ENCODE measurements at regions not wholly inside any gene's neighbourhood (a gene's known extent, or its start where the extent isn't known, plus 50 kb on each side); places are given as distances from the start of the nearest gene placed in this dataset.

GRCh38 chr17:70230850-70231640, 61.7 kb downstream of the KCNJ2 start:
- no peak for DNase-seq (ENCODE audit: extremely low read depth, insufficient read length)
- TF ChIP-seq CTCF (IDR thresholded peaks at IDR 0.05; ENCODE audit: insufficient read depth, low read length, poor library complexity, severe bottlenecking) = no peak
- Histone ChIP-seq H3K4me3 (replicated peaks; ENCODE audit: low read depth, low read length) (no peak overlapping the region), H3K27me3 (replicated peaks; ENCODE audit: control insufficient read depth, insufficient read depth, low read length) (no peaks in the 10 kb centered on the region), H3K36me3 (ENCODE audit: control insufficient read depth, insufficient read depth, low read length) (no peaks in the 10 kb centered on the region)

- DNase-seq (ENCODE audit: extremely low read depth, insufficient read length) = no peak
- H3K27me3 ChIP-seq (replicated peaks; ENCODE audit: control insufficient read depth, insufficient read depth, low read length) = no peaks in the 10 kb centered on the region
- H3K36me3 ChIP-seq (ENCODE audit: control insufficient read depth, insufficient read depth, low read length) = no peaks in the 10 kb centered on the region
- no peak overlapping the region for H3K4me3 ChIP-seq (replicated peaks; ENCODE audit: low read depth, low read length)
- TF ChIP-seq CTCF (IDR thresholded peaks at IDR 0.05; ENCODE audit: insufficient read depth, low read length, poor library complexity, severe bottlenecking) = no peak
Observed at GRCh38 chr17:70232466-70232865, 63.1 kb downstream of the KCNJ2 start.

- no peak for TF ChIP-seq CTCF (IDR thresholded peaks at IDR 0.05; ENCODE audit: insufficient read depth, low read length, poor library complexity, severe bottlenecking)
- no peak overlapping the region for H3K4me3 ChIP-seq (replicated peaks; ENCODE audit: low read depth, low read length)
- no peaks in the 10 kb centered on the region for H3K36me3 ChIP-seq (ENCODE audit: control insufficient read depth, insufficient read depth, low read length)
- H3K27me3 ChIP-seq (replicated peaks; ENCODE audit: control insufficient read depth, insufficient read depth, low read length) = no peaks in the 10 kb centered on the region
- DNase-seq (ENCODE audit: extremely low read depth, insufficient read length) = no peak
Observed at GRCh38 chr17:70235252-70235651, 65.9 kb downstream of the KCNJ2 start.

GRCh38 chr17:70238228-70238627, 68.9 kb downstream of the KCNJ2 start:
- TF ChIP-seq CTCF (IDR thresholded peaks at IDR 0.05; ENCODE audit: insufficient read depth, low read length, poor library complexity, severe bottlenecking) = no peak
- H3K36me3 ChIP-seq (ENCODE audit: control insufficient read depth, insufficient read depth, low read length) = no peaks in the 10 kb centered on the region
- no peak overlapping the region for H3K4me3 ChIP-seq (replicated peaks; ENCODE audit: low read depth, low read length)
- no peak for DNase-seq (ENCODE audit: extremely low read depth, insufficient read length)
- no peaks in the 10 kb centered on the region for H3K27me3 ChIP-seq (replicated peaks; ENCODE audit: control insufficient read depth, insufficient read depth, low read length)

- Histone ChIP-seq H3K36me3 (ENCODE audit: control insufficient read depth, insufficient read depth, low read length) (no peaks in the 10 kb centered on the region), H3K4me3 (replicated peaks; ENCODE audit: low read depth, low read length) (no peak overlapping the region)
- no peak for TF ChIP-seq CTCF (IDR thresholded peaks at IDR 0.05; ENCODE audit: insufficient read depth, low read length, poor library complexity, severe bottlenecking)
Observed at GRCh38 chr17:70238646-70239045, 69.3 kb downstream of the KCNJ2 start.

More at GRCh38 chr17:70238646-70239045, 69.3 kb downstream of the KCNJ2 start:
- DNase-seq (ENCODE audit: extremely low read depth, insufficient read length) = no peak
- no peaks in the 10 kb centered on the region for H3K27me3 ChIP-seq (replicated peaks; ENCODE audit: control insufficient read depth, insufficient read depth, low read length)

All from GM06990 (cell line).